ENCODE measurements at regions not wholly inside any gene's neighbourhood (a gene's known extent, or its start where the extent isn't known, plus 50 kb on each side); places are given as distances from the start of the nearest gene placed in this dataset.
"Not testable (repeated sequence)": the region's sequence is repeated elsewhere in the genome, so short reads cannot be mapped to it uniquely, and the experiment has no call there.

GRCh38 chr12:129959889-129960288, 56.1 kb upstream of the TMEM132D start:
- DNase-seq = no peak

GRCh38 chr12:129961091-129961490, 57.3 kb upstream of the TMEM132D start:
- DNase-seq = no peak

- no peak for DNase-seq
These were observed 58.0 kb upstream of the TMEM132D start for GRCh38 chr12:129961856-129962255.

- DNase-seq = no peak
These were observed 60.5 kb upstream of the TMEM132D start for GRCh38 chr12:129964300-129964699.

DNA sequence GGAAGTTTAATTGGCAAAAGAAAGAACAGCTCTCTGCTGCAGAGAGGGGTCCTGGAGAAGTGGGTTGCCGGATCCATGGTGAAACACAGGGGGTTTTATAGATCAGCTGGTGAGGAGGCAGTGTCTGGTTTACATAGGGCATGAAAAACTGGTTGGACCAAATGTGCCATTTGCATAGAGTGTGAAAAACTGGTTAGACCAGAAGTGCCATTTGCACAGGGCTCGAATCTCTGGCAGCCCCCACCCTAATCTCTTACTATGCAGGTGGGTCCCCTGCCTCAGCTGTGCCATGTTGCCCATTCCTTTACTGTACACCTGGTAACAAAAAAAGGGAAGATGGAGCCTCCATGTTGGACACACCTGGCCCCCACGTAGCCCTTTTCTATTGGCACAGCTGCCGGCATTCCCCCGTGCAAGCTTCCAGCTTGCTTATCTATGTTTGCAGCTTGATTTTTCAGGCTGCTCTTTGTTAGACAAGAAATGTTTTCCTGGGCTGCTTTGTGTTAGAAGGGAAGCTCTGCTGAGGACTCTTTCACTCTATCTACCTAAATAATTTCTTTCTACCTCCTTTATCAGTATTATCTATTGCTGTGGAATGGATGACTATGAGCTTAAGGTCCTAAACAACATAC, 61.1 kb upstream of the TMEM132D start:
- DNase-seq = no peak

DNA sequence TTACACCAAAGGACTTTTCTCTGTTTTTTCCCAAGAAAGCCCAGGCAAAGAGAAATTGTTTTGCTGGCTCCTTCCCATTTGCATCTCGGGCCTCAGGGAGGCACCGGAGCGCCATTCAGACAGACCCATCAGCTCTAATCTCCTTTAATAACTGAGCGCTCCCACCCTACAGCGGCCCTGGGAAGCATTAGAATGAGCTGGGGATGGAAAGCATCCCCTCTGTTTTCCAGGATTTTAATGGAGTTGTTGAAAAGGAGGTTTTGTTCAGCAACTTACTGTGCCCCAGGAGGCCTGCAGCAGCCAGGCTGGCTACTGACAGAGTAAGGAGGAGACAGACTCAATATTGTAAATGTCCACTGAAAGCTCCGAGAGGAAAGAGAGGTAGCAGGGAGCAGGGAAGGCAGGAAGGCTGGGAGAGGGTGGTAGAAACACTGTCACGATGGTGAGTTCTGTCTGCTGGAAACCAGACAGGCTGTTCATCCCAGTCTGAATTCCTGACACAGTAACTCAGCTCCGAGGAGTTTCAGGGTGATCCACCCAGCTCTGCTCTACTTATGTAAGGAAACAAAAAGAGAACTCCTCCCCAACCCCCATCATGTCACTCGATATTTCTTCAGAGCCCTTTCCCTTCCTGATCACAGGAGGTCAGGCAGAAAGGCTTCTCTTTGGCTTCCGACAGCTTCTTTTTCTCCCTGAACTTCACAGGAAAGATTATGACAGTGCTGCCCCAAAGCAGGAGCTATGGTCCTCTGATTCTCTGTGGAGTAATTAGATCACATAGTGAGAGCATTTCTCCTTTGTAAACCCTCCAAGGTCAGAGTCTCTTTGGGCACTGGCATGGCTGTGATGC, 62.5 kb upstream of the TMEM132D start:
- DNase-seq = no peak

DNA sequence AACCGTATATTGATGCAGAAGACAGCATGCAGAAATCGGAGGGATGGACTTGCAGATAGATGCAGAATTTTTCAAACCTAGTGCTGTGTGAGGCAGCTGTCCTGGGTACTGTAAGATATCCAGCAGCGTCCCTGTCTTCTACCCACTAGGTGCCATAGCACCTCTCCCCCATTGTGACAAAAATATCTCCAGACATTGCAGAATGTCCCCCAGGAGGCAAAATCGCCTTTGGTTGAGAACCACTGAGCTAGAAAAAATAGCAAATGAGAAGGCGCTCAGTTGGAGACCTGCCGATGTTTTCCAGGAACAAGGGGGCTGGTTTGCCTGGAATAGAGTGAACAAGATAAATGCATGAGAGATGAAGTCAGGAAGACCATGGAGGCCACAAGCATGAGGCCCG, 67.9 kb upstream of the TMEM132D start:
- no peak for DNase-seq

DNA sequence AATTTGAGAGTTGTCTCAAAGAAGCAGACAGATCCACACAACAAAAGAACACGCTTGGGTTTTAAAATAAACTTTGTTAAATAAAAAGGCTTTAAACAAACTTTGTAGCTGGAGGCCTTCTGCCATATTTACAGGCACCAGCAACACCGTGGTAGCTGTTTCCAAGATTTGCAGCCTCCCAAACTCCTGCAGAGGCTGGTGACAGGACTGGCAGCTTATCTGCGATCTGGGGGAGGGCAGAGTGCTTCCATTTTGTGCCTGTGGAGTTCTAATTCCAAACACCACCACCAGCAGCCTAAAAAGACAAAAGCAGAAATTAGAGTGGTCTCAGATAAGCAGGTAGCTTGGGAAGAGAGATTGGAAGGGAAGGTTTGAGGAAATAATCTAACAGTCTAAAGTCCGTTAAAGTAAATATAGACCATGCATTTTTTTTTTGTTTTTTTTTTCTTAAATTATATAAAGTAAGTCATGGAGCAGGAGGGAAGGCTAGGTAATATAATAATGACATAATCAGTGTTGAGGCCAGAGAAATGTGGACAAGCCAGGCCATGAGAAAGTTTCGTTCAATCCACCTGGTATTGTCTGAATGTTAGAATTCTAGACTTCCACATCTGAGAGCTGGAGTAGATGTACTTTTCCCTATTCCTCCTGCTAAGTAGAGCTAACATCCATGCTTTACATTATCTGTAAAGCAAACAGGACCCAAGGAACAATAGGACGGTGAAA, 69.6 kb upstream of the TMEM132D start:
- DNase-seq = no peak

DNA sequence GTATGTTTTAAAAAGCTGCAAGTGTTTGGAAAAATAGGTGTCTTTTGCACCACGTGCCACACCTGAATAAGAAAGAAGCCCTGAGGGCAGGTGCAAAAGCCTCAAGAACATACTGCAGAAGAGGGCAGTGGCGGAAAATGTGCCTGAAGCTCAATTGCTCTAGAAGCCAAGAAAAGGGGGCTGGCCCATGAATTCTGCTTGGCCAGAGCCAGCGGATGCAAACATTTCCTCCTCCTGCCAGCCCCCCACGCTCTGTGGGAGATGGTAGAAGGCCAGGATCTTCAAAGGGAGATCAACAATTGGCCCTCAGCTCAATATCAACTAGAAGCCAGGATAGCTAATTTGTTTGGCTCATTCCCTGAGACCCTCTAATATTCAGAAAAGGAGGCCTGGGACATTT, 80.3 kb upstream of the TMEM132D start:
- no peak for DNase-seq

- DNase-seq = no peak
These were observed 84.0 kb upstream of the TMEM132D start for GRCh38 chr12:129987841-129988240.

GRCh38 chr12:129994634-129995033, 90.8 kb upstream of the TMEM132D start:
- DNase-seq = no peak

- no peak for DNase-seq
These were observed 93.4 kb upstream of the TMEM132D start for GRCh38 chr12:129997239-129997638.

GRCh38 chr12:130004310-130004877, 100.6 kb upstream of the TMEM132D start:
- DNase-seq = not testable (repeated sequence)

GRCh38 chr12:130007771-130008170, 103.9 kb upstream of the TMEM132D start:
- DNase-seq = no peak

DNA sequence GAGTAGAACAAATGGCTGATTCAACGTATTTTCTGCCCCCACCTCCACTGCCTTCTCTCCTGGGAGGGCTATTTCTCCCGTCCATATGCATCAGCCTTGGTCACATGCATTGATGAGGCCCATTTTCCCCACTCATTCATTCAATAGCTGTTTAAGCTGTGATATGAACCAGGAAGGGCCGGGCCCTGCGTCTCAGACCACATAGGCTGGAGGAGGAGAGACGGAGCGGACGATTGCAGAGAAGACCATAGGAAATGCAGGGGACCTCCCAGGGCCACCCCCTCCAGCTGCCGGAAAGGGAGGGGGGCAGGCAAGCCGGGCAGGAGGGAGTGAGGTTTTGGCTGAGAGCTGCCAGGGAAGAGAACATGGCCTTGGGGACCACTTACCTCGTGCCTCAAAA, 104.4 kb upstream of the TMEM132D start:
- no peak for DNase-seq

- DNase-seq = no peak
These were observed 106.1 kb upstream of the TMEM132D start for GRCh38 chr12:130009961-130010360.

GRCh38 chr12:130011611-130012385, 108.0 kb upstream of the TMEM132D start:
- DNase-seq = no peak

GRCh38 chr12:130013771-130014484, 110.1 kb upstream of the TMEM132D start:
- no peak for DNase-seq

DNA sequence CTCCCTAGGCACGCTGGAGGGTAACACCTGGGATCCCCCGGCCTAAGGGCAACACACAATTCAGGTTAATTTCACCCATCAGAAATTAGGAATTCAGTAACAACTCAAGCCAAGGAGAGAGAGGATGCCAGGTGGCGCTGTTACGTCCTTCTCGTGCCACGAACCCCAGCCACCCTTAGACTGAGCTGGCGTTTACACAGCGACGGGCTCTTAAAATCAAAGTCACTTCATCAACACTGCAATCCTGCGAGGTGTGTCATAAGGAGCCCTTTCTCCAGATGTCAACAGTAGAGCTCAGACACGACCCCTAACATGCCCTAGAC, 110.6 kb upstream of the TMEM132D start:
- no peak for DNase-seq

- no peak for DNase-seq
These were observed 112.4 kb upstream of the TMEM132D start for GRCh38 chr12:130016194-130016593.

- DNase-seq = no peak
These were observed 113.2 kb upstream of the TMEM132D start for GRCh38 chr12:130016986-130017385.
